H1 (cell line): ENCODE measurements at regions not wholly inside any gene's neighbourhood (a gene's known extent, or its start where the extent isn't known, plus 50 kb on each side); places are given as distances from the start of the nearest gene placed in this dataset.

Experiments used
- CTCF ChIA-PET: fragments of 300-600 bp; sonication (Branson Sonifier 250); formaldehyde crosslinking; loops from one replicate; lab custom pipeline; 2021; ENCODE audit not compliant: partially characterized antibody; lab: Charles Lee
- POLR2A ChIA-PET: fragments of 300-600 bp; sonication (Branson Sonifier 250); formaldehyde crosslinking; loops from one replicate; lab custom pipeline; 2021; ENCODE audit warnings: inconsistent platforms; ENCODE audit not compliant: partially characterized antibody; lab: Charles Lee
- DNase-seq, 2 experiments: peaks; one replicate each; pipeline versions ENCODE4 v3.0.0 to v3.0.0-alpha.2; 2010 to 2022; ENCODE audit warnings: low spot score in 2 of 2, low read depth in 1 of 2, mixed read lengths in 1 of 2
- FAIRE-seq: peaks from 2 replicates; lab custom pipeline; 2011; peaks lifted over from hg19 to GRCh38; lab: Jason Lieb, UNC
- H2AFZ ChIP-seq: 2 replicates; pipeline ENCODE4 v1.8.1; 2012; ENCODE audit warnings: low read length, inconsistent platforms
- H2AK5ac ChIP-seq: 2 replicates; pipeline ENCODE4 v1.6.1; 2013; ENCODE audit warnings: low read depth, low read length
- H2BK120ac ChIP-seq: replicated peaks from 2 replicates; pipeline ENCODE3; 2013; ENCODE audit warnings: low read depth, low read length, inconsistent platforms
- H2BK12ac ChIP-seq: 2 replicates; pipeline ENCODE4 v1.6.1; 2013; ENCODE audit warnings: low read depth, low read length
- H2BK15ac ChIP-seq: 2 replicates; pipeline ENCODE4 v1.6.1; 2013; ENCODE audit warnings: low read length
- H2BK20ac ChIP-seq: 2 replicates; pipeline ENCODE4 v1.6.1; 2013; ENCODE audit warnings: low read length
- H2BK5ac ChIP-seq: 2 replicates; pipeline ENCODE4 v1.6.1; 2013; ENCODE audit warnings: low read depth, low read length
- H3K14ac ChIP-seq: 2 replicates; pipeline ENCODE4 v1.6.1; 2013; ENCODE audit warnings: inconsistent platforms; ENCODE audit not compliant: insufficient read length
- H3K18ac ChIP-seq: 2 replicates; pipeline ENCODE4 v1.6.1; 2013; ENCODE audit warnings: low read length; ENCODE audit errors: extremely low read depth
- H3K23ac ChIP-seq: 2 replicates; pipeline ENCODE4 v1.6.1; 2013; ENCODE audit warnings: inconsistent platforms; ENCODE audit not compliant: insufficient read length
- H3K23me2 ChIP-seq: 2 replicates; pipeline ENCODE4 v1.6.1; 2013; ENCODE audit warnings: low read depth, low read length
- H3K27ac ChIP-seq: 2 replicates; pipeline ENCODE4 v1.6.1; 2011; ENCODE audit warnings: low read depth, low read length, inconsistent platforms
- H3K27me3 ChIP-seq, 4 experiments: replicated peaks in 1 of 4; 1 replicate in 1 of 4; 2 replicates in 3 of 4; pipeline versions ENCODE4 v1.6.1 to v1.8.1; 2011 to 2013; ENCODE audit warnings: low read length in 3 of 4, mild to moderate bottlenecking in 3 of 4, inconsistent platforms in 2 of 4, mixed read lengths in 2 of 4, moderate library complexity in 1 of 4; ENCODE audit not compliant: control insufficient read depth in 3 of 4, insufficient read depth in 3 of 4; ENCODE audit errors: extremely low read depth in 1 of 4
- H3K36me3 ChIP-seq, 4 experiments: 2 replicates each; pipeline versions ENCODE4 v1.6.1 to v1.8.1; 2011 to 2013; ENCODE audit warnings: mild to moderate bottlenecking in 4 of 4, low read length in 3 of 4, moderate library complexity in 2 of 4, control low read depth in 1 of 4, inconsistent platforms in 1 of 4; ENCODE audit not compliant: insufficient read depth in 4 of 4, control insufficient read depth in 2 of 4
- H3K4ac ChIP-seq: replicated peaks from 2 replicates; pipeline ENCODE3; 2013; ENCODE audit warnings: low read length, low read depth, mixed read lengths, inconsistent platforms; ENCODE audit not compliant: insufficient read length
- H3K4me1 ChIP-seq, 4 experiments: replicated peaks in 1 of 4; 1 replicate in 1 of 4; 2 replicates in 3 of 4; pipeline versions ENCODE4 v1.6.1 to v1.8.1; 2011 to 2013; ENCODE audit warnings: low read length in 3 of 4, inconsistent platforms in 2 of 4, mixed read lengths in 1 of 4; ENCODE audit not compliant: insufficient read depth in 4 of 4, control insufficient read depth in 3 of 4
- H3K4me2 ChIP-seq, 2 experiments: 2 replicates each; pipeline versions ENCODE4 v1.6.1 to v1.8.1; 2011 to 2013; ENCODE audit warnings: low read depth in 2 of 2, low read length in 2 of 2, control low read depth in 1 of 2, inconsistent platforms in 1 of 2, mild to moderate bottlenecking in 1 of 2; ENCODE audit not compliant: insufficient read depth in 1 of 2
- H3K4me3 ChIP-seq, 4 experiments: fragments of 200-600, 300-600 bp in 1 of 4; sonication (generic), shearing (Covaris generic), sonication (Bioruptor Twin) in 1 of 4; 2 replicates each; pipeline versions ENCODE4 v1.5.1 to v1.8.1; 2011 to 2016; ENCODE audit warnings: low read length in 4 of 4, low read depth in 3 of 4, control low read depth in 2 of 4, inconsistent platforms in 2 of 4, mild to moderate bottlenecking in 2 of 4, mixed read lengths in 1 of 4, moderate library complexity in 1 of 4; ENCODE audit not compliant: insufficient read depth in 2 of 4; ENCODE audit errors: extremely low read depth in 1 of 4
- H3K56ac ChIP-seq: replicated peaks from 2 replicates; pipeline ENCODE3; 2013; ENCODE audit warnings: low read depth, mild to moderate bottlenecking, mixed read lengths, low read length, inconsistent platforms; ENCODE audit not compliant: insufficient read length
- H3K79me1 ChIP-seq: 2 replicates; pipeline ENCODE4 v1.6.1; 2013; ENCODE audit warnings: low read depth, low read length, control low read depth
- H3K79me2 ChIP-seq, 2 experiments: 2 replicates each; pipeline versions ENCODE4 v1.6.1 to v1.8.1; 2012 to 2013; ENCODE audit warnings: low read length in 2 of 2, mild to moderate bottlenecking in 2 of 2, inconsistent platforms in 1 of 2; ENCODE audit not compliant: insufficient read depth in 2 of 2, control insufficient read depth in 1 of 2
- H3K9ac ChIP-seq, 4 experiments: replicated peaks in 1 of 4; 1 replicate in 1 of 4; 2 replicates in 3 of 4; pipeline versions ENCODE4 v1.6.1 to v1.8.1; 2011 to 2013; ENCODE audit warnings: low read depth in 3 of 4, low read length in 3 of 4, control low read depth in 2 of 4, mild to moderate bottlenecking in 2 of 4, moderate library complexity in 2 of 4, inconsistent platforms in 1 of 4; ENCODE audit errors: extremely low read depth in 1 of 4
- H3K9me3 ChIP-seq, 2 experiments: 2 replicates each; pipeline versions ENCODE4 v1.6.1 to v1.8.1; 2012 to 2013; ENCODE audit warnings: mild to moderate bottlenecking in 2 of 2, moderate library complexity in 2 of 2, control low read depth in 1 of 2, inconsistent platforms in 1 of 2, low read depth in 1 of 2, low read length in 1 of 2, mixed read lengths in 1 of 2; ENCODE audit not compliant: insufficient read depth in 2 of 2
- H4K20me1 ChIP-seq, 2 experiments: replicated peaks in 1 of 2; 2 replicates each; pipeline versions ENCODE3 to v1.8.1; 2011 to 2013; ENCODE audit warnings: inconsistent platforms in 2 of 2, low read length in 2 of 2, mild to moderate bottlenecking in 1 of 2; ENCODE audit not compliant: insufficient read depth in 2 of 2, control insufficient read depth in 1 of 2
- H4K5ac ChIP-seq: 2 replicates; pipeline ENCODE4 v1.6.1; 2013; ENCODE audit warnings: low read length, low read depth, mixed read lengths, inconsistent platforms; ENCODE audit not compliant: insufficient read length
- H4K8ac ChIP-seq: 2 replicates; pipeline ENCODE4 v1.8.0; 2013; ENCODE audit warnings: mild to moderate bottlenecking, moderate library complexity, low read length, inconsistent platforms; ENCODE audit not compliant: insufficient read depth; ENCODE audit errors: extremely low read depth
- H4K91ac ChIP-seq: replicated peaks from 2 replicates; pipeline ENCODE3; 2013; ENCODE audit warnings: low read length, mixed read lengths, inconsistent platforms; ENCODE audit not compliant: insufficient read length
- ATF3 ChIP-seq: IDR thresholded peaks from 2 replicates; pipeline ENCODE4 v1.6.1; 2011; ENCODE audit warnings: low read depth, mild to moderate bottlenecking, low read length; ENCODE audit not compliant: insufficient read depth
- BACH1 ChIP-seq: IDR thresholded peaks from 2 replicates; pipeline ENCODE4 v1.6.1; 2012; ENCODE audit warnings: low read length, improper control_type of control experiment
- BCL11A ChIP-seq, 2 experiments: IDR thresholded peaks; one replicate each; pipeline ENCODE4 v1.6.1; 2011; ENCODE audit warnings: low read depth in 2 of 2, low read length in 2 of 2, mild to moderate bottlenecking in 2 of 2
- CHD1 ChIP-seq: IDR thresholded peaks from 2 replicates; pipeline ENCODE4 v1.6.1; 2012; ENCODE audit warnings: low read depth, low read length, improper control_type of control experiment
- CHD2 ChIP-seq: IDR thresholded peaks from 2 replicates; pipeline ENCODE4 v1.6.1; 2012; ENCODE audit warnings: low read length, improper control_type of control experiment
- CTCF ChIP-seq, 3 experiments: IDR thresholded peaks; 1 replicate in 2 of 3; 2 replicates in 1 of 3; pipeline versions ENCODE4 v1.5.1 to v1.6.1; 2011; ENCODE audit warnings: low read length in 3 of 3, mild to moderate bottlenecking in 3 of 3, inconsistent platforms in 2 of 3, low read depth in 1 of 3, moderate library complexity in 1 of 3; ENCODE audit not compliant: insufficient read depth in 1 of 3; ENCODE audit errors: control extremely low read depth in 1 of 3
- JUND ChIP-seq: IDR thresholded peaks from 2 replicates; pipeline ENCODE4 v1.6.1; 2011; ENCODE audit warnings: mild to moderate bottlenecking, improper control_type of control experiment, low read length
- KDM1A ChIP-seq: fragments of 200-600, 300-600 bp; sonication (generic); IDR thresholded peaks from 2 replicates; pipeline ENCODE4 v1.7.1; 2016; ENCODE audit warnings: mild to moderate bottlenecking, low read length, borderline replicate concordance
- RFX5 ChIP-seq: IDR thresholded peaks from 2 replicates; pipeline ENCODE4 v1.6.1; 2011; ENCODE audit warnings: low read depth, low read length, improper control_type of control experiment, borderline replicate concordance
- RXRA ChIP-seq: IDR thresholded peaks from 2 replicates; pipeline ENCODE4 v1.6.1; 2011; ENCODE audit warnings: low read depth, mild to moderate bottlenecking, low read length, moderate library complexity; ENCODE audit not compliant: insufficient read depth
- SIN3A ChIP-seq, 2 experiments: IDR thresholded peaks in 1 of 2; conservative IDR thresholded peaks in 1 of 2; 2 replicates each; pipeline ENCODE4 v1.6.1; 2011 to 2012; ENCODE audit warnings: low read length in 2 of 2, improper control_type of control experiment in 1 of 2, low read depth in 1 of 2, mild to moderate bottlenecking in 1 of 2
- SP2 ChIP-seq: IDR thresholded peaks from 2 replicates; pipeline ENCODE4 v1.6.1; 2012; ENCODE audit warnings: mild to moderate bottlenecking, low read length, inconsistent platforms
- SRF ChIP-seq: IDR thresholded peaks from 2 replicates; pipeline ENCODE4 v1.6.1; 2011; ENCODE audit warnings: mild to moderate bottlenecking, low read depth, low read length, moderate library complexity
- WGBS, 2 experiments: shearing (Covaris generic) in 1 of 2; methylation state at CpG; one replicate each; pipeline versions ENCODE4 v1.1.6 to v1.1.7; 2013 to 2015; ENCODE audit warnings: low lambda C conversion rate in 2 of 2, mixed read lengths in 2 of 2, inconsistent platforms in 1 of 2, low coverage in 1 of 2, missing lambda C conversion rate in 1 of 2; ENCODE audit not compliant: insufficient replicate concordance in 2 of 2, insufficient coverage in 1 of 2, insufficient read length in 1 of 2; ENCODE audit errors: extremely low coverage in 1 of 2, missing lambda C conversion rate in 1 of 2; 5-methylcytosine and 5-hydroxymethylcytosine counted together

- no peaks in the 10 kb centered on the region for H3K27me3 ChIP-seq
- FAIRE-seq (no peak), DNase-seq (no peak)
- H3K18ac ChIP-seq, result no peak overlapping the region
- no peak overlapping the region for H4K91ac ChIP-seq
- no peak overlapping the region for H2BK5ac ChIP-seq
- no peaks in the 10 kb centered on the region for H3K36me3 ChIP-seq
- no peak overlapping the region for H3K56ac ChIP-seq
- no peak overlapping the region for H3K23ac ChIP-seq
- no peak overlapping the region for H2BK12ac ChIP-seq
- no peak overlapping the region for H4K8ac ChIP-seq
- WGBS, 2 experiments, result 81% methylated on average over 2 of the region's 2 CpGs; no CpG with 5 or more reads in 1 of the 2 experiments
- H4K20me1 ChIP-seq, result no peaks in the 10 kb centered on the region
- H4K5ac ChIP-seq, result no peak overlapping the region
- no peak overlapping the region for H3K4ac ChIP-seq
- H3K79me2 ChIP-seq, result no peaks in the 10 kb centered on the region
- ChIA-PET CTCF (no interaction called here), POLR2A (no interaction called here)
- H2BK15ac ChIP-seq, result no peak overlapping the region
- no peak overlapping the region for H3K27ac ChIP-seq
- H2AK5ac ChIP-seq, result no peak overlapping the region
- no peak overlapping the region for H3K14ac ChIP-seq
- H3K79me1 ChIP-seq, result no peaks in the 10 kb centered on the region
- no peaks in the 10 kb centered on the region for H3K23me2 ChIP-seq
- H3K9ac ChIP-seq, result no peak overlapping the region
- H3K4me1 ChIP-seq, result no peaks in the 10 kb centered on the region
- no peak overlapping the region for H2BK120ac ChIP-seq
- H3K9me3 ChIP-seq, result no peaks in the 10 kb centered on the region
- H2AFZ ChIP-seq, result no peak overlapping the region
- H3K4me3 ChIP-seq, result no peak overlapping the region
- no peak overlapping the region for H2BK20ac ChIP-seq
- H3K4me2 ChIP-seq, result no peak overlapping the region
- no peak for TF ChIP-seq CHD2
- no peak for TF ChIP-seq SIN3A (conservative IDR thresholded peaks at IDR 0.05 in 1 of 2, IDR thresholded peaks at IDR 0.05 in 1 of 2; ENCODE audit: low read depth in 1 of 2, low read length in 2 of 2)
- no peak for TF ChIP-seq JUND
- TF ChIP-seq CTCF (IDR thresholded peaks at IDR 0.05; ENCODE audit: control extremely low read depth in 1 of 3, insufficient read depth in 1 of 3, low read depth in 1 of 3, low read length in 3 of 3), result no peak
- no peak for TF ChIP-seq SP2
- no peak for TF ChIP-seq BCL11A (IDR thresholded peaks at IDR 0.05; ENCODE audit: low read depth in 2 of 2, low read length in 2 of 2)
- TF ChIP-seq RXRA, result no peak
- TF ChIP-seq ATF3, result no peak
- no peak for TF ChIP-seq KDM1A
- TF ChIP-seq BACH1, result no peak
- no peak for TF ChIP-seq CHD1
- no peak for TF ChIP-seq RFX5
- TF ChIP-seq SRF, result no peak
These were observed 425.1 kb downstream of the SETD4 start for GRCh38 chr21:35635261-35635660.
